ENCODE measurements at regions not wholly inside any gene's neighbourhood (a gene's known extent, or its start where the extent isn't known, plus 50 kb on each side); places are given as distances from the start of the nearest gene placed in this dataset.

GRCh38 chr3:174352227-174352626 is 506.9 kb upstream of the NAALADL2 start:
- H3K4me2 ChIP-seq = no peak overlapping the region
- no peak overlapping the region for H3K4me3 ChIP-seq (ENCODE audit: low read depth in 2 of 2, low read length in 1 of 2)
- H3K27ac ChIP-seq (ENCODE audit: low read depth in 2 of 2, low read length in 1 of 2) = no peak overlapping the region
- CTCF ChIA-PET = no interaction called here
- H4K20me1 ChIP-seq (ENCODE audit: insufficient read depth) = no peaks in the 10 kb centered on the region
- no peaks in the 10 kb centered on the region for H3K9me2 ChIP-seq
- H3K4me1 ChIP-seq (ENCODE audit: control insufficient read depth in 1 of 2, insufficient read depth in 2 of 2, low read depth in 1 of 2, low read length in 1 of 2) = no peaks in the 10 kb centered on the region; a peak in 1 of 4 replicates
- H3K27me3 ChIP-seq (ENCODE audit: insufficient read depth) = no peaks in the 10 kb centered on the region
- no peaks in the 10 kb centered on the region for H3F3A ChIP-seq (replicated peaks; ENCODE audit: insufficient read depth)
- H3K79me2 ChIP-seq (ENCODE audit: insufficient read depth) = no peaks in the 10 kb centered on the region
- H3K9ac ChIP-seq = no peak overlapping the region
- no peaks in the 10 kb centered on the region for H3K36me3 ChIP-seq (replicated peaks in 1 of 2; ENCODE audit: control insufficient read depth in 1 of 2, insufficient read depth in 2 of 2, low read length in 1 of 2)
- no peak overlapping the region for H2AFZ ChIP-seq (ENCODE audit: low read depth)
- no peaks in the 10 kb centered on the region for H3K9me3 ChIP-seq
- no peak for DNase-seq
- POLR2A ChIA-PET = no interaction called here
- TF ChIP-seq MAX (IDR thresholded peaks at IDR 0.05; ENCODE audit: low read depth) (no peak), TEAD4 (IDR thresholded peaks at IDR 0.05; ENCODE audit: borderline replicate concordance, insufficient read depth) (no peak), USF2 (IDR thresholded peaks at IDR 0.05; ENCODE audit: borderline replicate concordance, low read depth, low read length) (no peak), PBX3 (IDR thresholded peaks at IDR 0.05) (no peak), GABPA (IDR thresholded peaks at IDR 0.05; ENCODE audit: low read depth) (no peak), NRF1 (IDR thresholded peaks at IDR 0.05; ENCODE audit: low read depth, low read length) (no peak), FOSL2 (IDR thresholded peaks at IDR 0.05; ENCODE audit: borderline replicate concordance, low read depth) (no peak), TCF12 (IDR thresholded peaks at IDR 0.05) (no peak), ELF1 (IDR thresholded peaks at IDR 0.05) (no peak), POLR2AphosphoS5 (IDR thresholded peaks at IDR 0.05; ENCODE audit: low read depth, low read length) (no peak), USF1 (IDR thresholded peaks at IDR 0.05; ENCODE audit: borderline replicate concordance, low read depth) (no peak), FOXM1 (IDR thresholded peaks at IDR 0.05; ENCODE audit: low read depth) (no peak)

- DNase-seq = no peak
- Histone ChIP-seq H3K27me3 (ENCODE audit: insufficient read depth) (no peaks in the 10 kb centered on the region), H3K4me1 (ENCODE audit: control insufficient read depth in 1 of 2, insufficient read depth in 2 of 2, low read depth in 1 of 2, low read length in 1 of 2) (no peaks in the 10 kb centered on the region), H3K27ac (ENCODE audit: low read depth in 2 of 2, low read length in 1 of 2) (no peak overlapping the region), H4K20me1 (ENCODE audit: insufficient read depth) (no peaks in the 10 kb centered on the region), H3K36me3 (replicated peaks in 1 of 2; ENCODE audit: control insufficient read depth in 1 of 2, insufficient read depth in 2 of 2, low read length in 1 of 2) (no peaks in the 10 kb centered on the region), H3K4me3 (ENCODE audit: low read depth in 2 of 2, low read length in 1 of 2) (no peak overlapping the region), H3K4me2 (no peak overlapping the region), H3F3A (replicated peaks; ENCODE audit: insufficient read depth) (no peaks in the 10 kb centered on the region), H3K9me2 (no peaks in the 10 kb centered on the region), H3K9ac (no peak overlapping the region), H3K79me2 (ENCODE audit: insufficient read depth) (no peaks in the 10 kb centered on the region), H2AFZ (ENCODE audit: low read depth) (no peak overlapping the region), H3K9me3 (no peaks in the 10 kb centered on the region)
- 14% methylated on average over 1 of the region's 1 CpG for WGBS (ENCODE audit: low lambda C conversion rate)
- POLR2A ChIA-PET = no interaction called here
- TF ChIP-seq REST (IDR thresholded peaks at IDR 0.05; ENCODE audit: low read depth, low read length) (no peak), RAD21 (IDR thresholded peaks at IDR 0.05; ENCODE audit: low read length) (peak; percentile 54), SMC3 (IDR thresholded peaks at IDR 0.05; ENCODE audit: low read depth, low read length) (peak; percentile 46), NRF1 (IDR thresholded peaks at IDR 0.05; ENCODE audit: low read depth, low read length) (no peak), CTCF (IDR thresholded peaks at IDR 0.05) (peak; percentile 48), MAX (IDR thresholded peaks at IDR 0.05; ENCODE audit: low read depth) (no peak), RXRA (IDR thresholded peaks at IDR 0.05; ENCODE audit: borderline replicate concordance, low read depth) (peak; percentile 35; the same call in 1 of the 2 replicates)
- CTCF ChIA-PET = no interaction called here
These were observed 503.6 kb upstream of the NAALADL2 start for GRCh38 chr3:174355505-174355904.
